GM12878 (cell line): ENCODE measurements at regions not wholly inside any gene's neighbourhood (a gene's known extent, or its start where the extent isn't known, plus 50 kb on each side); places are given as distances from the start of the nearest gene placed in this dataset.

Source experiments
- ATAC-seq: fragments of 200-7000 bp; cut with Tn5 transposase; 3 replicates; pipeline ENCODE4 v1.9.1; 2020; ENCODE audit warnings: mild to moderate bottlenecking, moderate library complexity
- BruUV-seq: library from RNA; stranded (reverse); fragments of 400-500 nt; replicated peaks from 2 replicates; lab custom pipeline; 2021; lab: Mats Ljungman, UMichigan
- CTCF ChIA-PET: fragments of 300-600 bp; sonication (Branson Sonifier 250); formaldehyde crosslinking; extraction: SDS; loops from one replicate; lab custom pipeline; 2021; ENCODE audit warnings: inconsistent platforms; lab: Yijun Ruan, JAX
- POLR2A ChIA-PET: fragments of 350-600 bp; formaldehyde crosslinking; extraction: SDS; loops from one replicate; lab custom pipeline; 2021; ENCODE audit warnings: inconsistent platforms; lab: Charles Lee
- RAD21 ChIA-PET: fragments of 300-600 bp; sonication (Branson Sonifier 250); formaldehyde crosslinking; loops from one replicate; lab custom pipeline; 2023; ENCODE audit warnings: antibody characterized with exemption; ENCODE audit not compliant: unreplicated experiment; lab: Charles Lee
- SMC1A ChIA-PET: fragments of 300-600 bp; sonication (Branson Sonifier 250); formaldehyde crosslinking; loops from one replicate; lab custom pipeline; 2023; ENCODE audit not compliant: unreplicated experiment, uncharacterized antibody; lab: Charles Lee
- DNase-seq: peaks from one replicate; pipeline ENCODE4 v3.0.0-alpha.2; 2011; ENCODE audit warnings: low read depth, low spot score
- FAIRE-seq: peaks from 3 replicates; lab custom pipeline; 2011; peaks lifted over from hg19 to GRCh38; lab: Jason Lieb, UNC
- H2AFZ ChIP-seq: 2 replicates; pipeline ENCODE4 v1.6.0; 2011; ENCODE audit warnings: low read depth, low read length, control low read depth; ENCODE audit not compliant: control insufficient read depth
- H3K27ac ChIP-seq: 2 replicates; pipeline ENCODE4 v1.5.1; 2011; ENCODE audit warnings: control low read depth; ENCODE audit not compliant: control insufficient read depth, insufficient read depth
- H3K27me3 ChIP-seq, 2 experiments: replicated peaks in 1 of 2; 2 replicates each; pipeline versions ENCODE4 v1.6.0 to v1.6.1; 2011; ENCODE audit warnings: low read length in 1 of 2; ENCODE audit not compliant: control insufficient read depth in 2 of 2, insufficient read depth in 2 of 2
- H3K36me3 ChIP-seq, 2 experiments: 2 replicates each; pipeline ENCODE4 v1.5.1; 2011; ENCODE audit warnings: low read length in 1 of 2; ENCODE audit not compliant: control insufficient read depth in 2 of 2, insufficient read depth in 2 of 2
- H3K4me1 ChIP-seq: 2 replicates; pipeline ENCODE4 v1.6.1; 2011; ENCODE audit warnings: mild to moderate bottlenecking, low read length, moderate library complexity, mixed read lengths; ENCODE audit not compliant: control insufficient read depth, insufficient read depth
- H3K4me2 ChIP-seq: 2 replicates; pipeline ENCODE4 v1.6.0; 2011; ENCODE audit warnings: control low read depth; ENCODE audit not compliant: control insufficient read depth, insufficient read depth
- H3K4me3 ChIP-seq: fragments of 200-600 bp; sonication (generic); 2 replicates; pipeline ENCODE4 v1.5.1; 2016
- H3K79me2 ChIP-seq: 2 replicates; pipeline ENCODE4 v1.6.0; 2011; ENCODE audit warnings: low read length; ENCODE audit not compliant: control insufficient read depth, insufficient read depth
- H3K9ac ChIP-seq: 2 replicates; pipeline ENCODE4 v1.8.0; 2011; ENCODE audit warnings: low read length, control low read depth, mixed read lengths; ENCODE audit not compliant: control insufficient read depth, insufficient read depth
- H3K9me3 ChIP-seq: replicated peaks from 3 replicates; pipeline ENCODE4 v1.5.1; 2011; ENCODE audit warnings: mild to moderate bottlenecking, low read length; ENCODE audit not compliant: control insufficient read depth, insufficient read depth
- H4K20me1 ChIP-seq: 2 replicates; pipeline ENCODE4 v1.6.0; 2011; ENCODE audit not compliant: control insufficient read depth, insufficient read depth
- CBX3 ChIP-seq: fragments of 200-600 bp; sonication (generic); IDR thresholded peaks from 2 replicates; pipeline ENCODE4 v1.6.1; 2016; ENCODE audit warnings: low read depth, borderline replicate concordance
- CHD1 ChIP-seq: IDR thresholded peaks from 2 replicates; pipeline ENCODE4 v1.6.1; 2012; ENCODE audit warnings: low read depth, low read length, improper control_type of control experiment
- HCFC1 ChIP-seq: fragments of 150-350 bp; IDR thresholded peaks from 2 replicates; pipeline ENCODE4 v1.6.1; 2014; ENCODE audit warnings: low read length
- IKZF2 ChIP-seq, 2 experiments: fragments of 450-650 bp; IDR thresholded peaks; 2 replicates each; pipeline ENCODE4 v1.6.1; 2017; ENCODE audit warnings: mild to moderate bottlenecking in 2 of 2, moderate library complexity in 2 of 2
- JUND ChIP-seq: IDR thresholded peaks from 2 replicates; pipeline ENCODE4 v1.6.1; 2012; ENCODE audit warnings: low read depth, mild to moderate bottlenecking, low read length, improper control_type of control experiment, moderate library complexity
- KDM1A ChIP-seq: fragments of 200-600 bp; sonication (generic); IDR thresholded peaks from 2 replicates; pipeline ENCODE4 v1.6.1; 2016; ENCODE audit warnings: borderline replicate concordance
- MEF2B ChIP-seq: fragments of 450-650 bp; IDR thresholded peaks from 2 replicates; pipeline ENCODE4 v1.6.1; 2018; ENCODE audit warnings: mild to moderate bottlenecking, moderate library complexity; ENCODE audit not compliant: partially characterized antibody, poor library complexity, severe bottlenecking
- MTA3 ChIP-seq: IDR thresholded peaks from 2 replicates; pipeline ENCODE4 v1.6.1; 2012; ENCODE audit warnings: low read length, inconsistent platforms, borderline replicate concordance
- PAX8 ChIP-seq: fragments of 450-650 bp; IDR thresholded peaks from 2 replicates; pipeline ENCODE4 v1.6.1; 2017; ENCODE audit warnings: mild to moderate bottlenecking, moderate library complexity
- RFX5 ChIP-seq: IDR thresholded peaks from 2 replicates; pipeline ENCODE4 v1.6.1; 2011; ENCODE audit warnings: low read depth, low read length, improper control_type of control experiment
- SPI1 ChIP-seq: IDR thresholded peaks from 2 replicates; pipeline ENCODE4 v1.6.1; 2011; ENCODE audit warnings: low read depth, mild to moderate bottlenecking, low read length, moderate library complexity, borderline replicate concordance; ENCODE audit not compliant: insufficient read depth
- TCF3 ChIP-seq: IDR thresholded peaks from 2 replicates; pipeline ENCODE4 v1.6.1; 2012; ENCODE audit warnings: low read depth, mild to moderate bottlenecking, low read length, borderline replicate concordance; ENCODE audit not compliant: insufficient read depth
- TCF7 ChIP-seq: IDR thresholded peaks from 2 replicates; pipeline ENCODE4 v1.6.1; 2014; ENCODE audit warnings: antibody characterized with exemption, borderline replicate concordance
- USF1 ChIP-seq: IDR thresholded peaks from 2 replicates; pipeline ENCODE4 v1.6.1; 2011; ENCODE audit warnings: borderline replicate concordance, low read depth, mild to moderate bottlenecking, moderate library complexity, mixed read lengths, low read length; ENCODE audit not compliant: insufficient read depth; ENCODE audit errors: extremely low read length
- ZNF592 ChIP-seq: fragments of 450-650 bp; IDR thresholded peaks from 2 replicates; pipeline ENCODE4 v1.6.1; 2017; ENCODE audit warnings: mild to moderate bottlenecking, moderate library complexity
- WGBS: methylation state at CpG from one replicate; pipeline ENCODE4 v1.1.6; 2016; ENCODE audit warnings: low lambda C conversion rate; ENCODE audit not compliant: insufficient replicate concordance, insufficient coverage; ENCODE audit errors: missing lambda C conversion rate; 5-methylcytosine and 5-hydroxymethylcytosine counted together
- in situ Hi-C: fragments of 300-500 bp; cut with MboI; formaldehyde crosslinking; loops from 9 replicates; pipeline ENCODE4 v1.14.3; 2018; ENCODE audit warnings: mixed read lengths
- intact Hi-C: fragments of 100-400 bp; cut with micrococcal nuclease; formaldehyde crosslinking; loops from one replicate; pipeline ENCODE4 v1.14.2; 2022; ENCODE audit not compliant: unreplicated experiment
- TF ChIP-seq, protein P1 (sequence below): fragments of 450-650 bp; IDR thresholded peaks from 2 replicates; pipeline ENCODE4 v1.6.1; 2017; ENCODE audit warnings: borderline replicate concordance

- TF ChIP-seq, protein P1, sequence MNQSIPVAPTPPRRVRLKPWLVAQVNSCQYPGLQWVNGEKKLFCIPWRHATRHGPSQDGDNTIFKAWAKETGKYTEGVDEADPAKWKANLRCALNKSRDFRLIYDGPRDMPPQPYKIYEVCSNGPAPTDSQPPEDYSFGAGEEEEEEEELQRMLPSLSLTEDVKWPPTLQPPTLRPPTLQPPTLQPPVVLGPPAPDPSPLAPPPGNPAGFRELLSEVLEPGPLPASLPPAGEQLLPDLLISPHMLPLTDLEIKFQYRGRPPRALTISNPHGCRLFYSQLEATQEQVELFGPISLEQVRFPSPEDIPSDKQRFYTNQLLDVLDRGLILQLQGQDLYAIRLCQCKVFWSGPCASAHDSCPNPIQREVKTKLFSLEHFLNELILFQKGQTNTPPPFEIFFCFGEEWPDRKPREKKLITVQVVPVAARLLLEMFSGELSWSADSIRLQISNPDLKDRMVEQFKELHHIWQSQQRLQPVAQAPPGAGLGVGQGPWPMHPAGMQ: no peak
- TF ChIP-seq TCF3: no peak
- TF ChIP-seq, all 136 proteins: peak for 0
Observed at GRCh38 chr4:186016796-186017195, 52.2 kb upstream of the TLR3 start (continued).

DNA sequence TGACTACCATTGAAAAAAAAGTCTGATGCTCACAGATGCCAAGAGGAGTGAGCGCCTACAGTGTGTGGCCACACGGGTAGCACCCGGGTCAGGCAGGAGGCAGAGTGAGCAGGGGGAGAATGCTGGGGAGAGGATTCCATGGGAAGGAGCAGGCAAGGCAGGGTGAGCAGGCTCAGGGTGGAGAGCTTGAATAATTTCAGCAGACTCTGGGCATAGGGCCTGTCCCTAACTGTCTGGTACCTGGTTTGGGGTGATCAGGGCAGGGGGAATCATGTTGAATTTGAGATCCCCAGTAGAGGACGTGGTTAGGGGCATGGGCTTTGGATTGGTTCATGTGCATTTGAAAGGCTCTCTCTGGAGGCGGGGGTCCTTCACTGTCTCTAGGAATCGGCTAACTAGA, 51.2 kb upstream of the TLR3 start:
- intact Hi-C loops: no loop called here
- H3K79me2 ChIP-seq: no peaks in the 10 kb centered on the region
- H3K27ac ChIP-seq: no peak overlapping the region
- CTCF ChIA-PET: interaction anchor here (0.7 to 1.4 kb wide), 3 partner anchors 9 to 129 kb away, joined by 3 to 6 read pairs (median 3); no protein-coding TSS in a partner anchor
- in situ Hi-C loops: no loop called here
- FAIRE-seq (no peak), ATAC-seq (no peak), DNase-seq (no peak)
- H3K27me3 ChIP-seq: no peaks in the 10 kb centered on the region; a peak in 1 of 4 replicates
- no peaks in the 10 kb centered on the region for H3K9me3 ChIP-seq
- no peaks in the 10 kb centered on the region for H3K36me3 ChIP-seq
- SMC1A ChIA-PET: interaction anchor here (1.5 kb wide), 1 partner anchor 23 kb away, joined by 4 read pairs; no protein-coding TSS in a partner anchor
- RAD21 ChIA-PET: no interaction called here
- POLR2A ChIA-PET: no interaction called here
- no peaks in the 10 kb centered on the region for H3K4me1 ChIP-seq
- H3K4me3 ChIP-seq: no peak overlapping the region
- no peak overlapping the region for H2AFZ ChIP-seq
- H3K9ac ChIP-seq: no peak overlapping the region
- no peak overlapping the region for H3K4me2 ChIP-seq
- no peaks in the 10 kb centered on the region for H4K20me1 ChIP-seq
- no TSS peak for BruUV-seq
- WGBS: 57% methylated on average over 6 of the region's 6 CpGs
- TF ChIP-seq KDM1A (no peak), MTA3 (no peak), ZNF592 (no peak), MEF2B (no peak), SPI1 (no peak), CBX3 (no peak), USF1 (no peak), IKZF2 (IDR thresholded peaks at IDR 0.05) (no peak), RFX5 (no peak), PAX8 (no peak), CHD1 (no peak), TCF7 (no peak), HCFC1 (no peak), JUND (no peak)
